Transverse colon (tissue), 4 donors: ENCODE measurements at regions not wholly inside any gene's neighbourhood (a gene's known extent, or its start where the extent isn't known, plus 50 kb on each side); places are given as distances from the start of the nearest gene placed in this dataset.

Experiments
- DNase-seq: peaks from one replicate; pipeline ENCODE4 v3.0.0-alpha.2; 2019
- H3K27ac ChIP-seq, 4 donors: fragments of 200-600 bp; sonication (generic); 2 replicates each; pipeline ENCODE4 v1.5.1; 2016 to 2018; ENCODE audit warnings: inconsistent platforms in 4 of 4
- H3K27me3 ChIP-seq: fragments of 200-600 bp; sonication (generic); 2 replicates; pipeline ENCODE4 v1.5.1; 2017; ENCODE audit warnings: inconsistent platforms
- H3K36me3 ChIP-seq, 4 donors: fragments of 200-600 bp; sonication (generic); 2 replicates each; pipeline ENCODE4 v1.5.1; 2017 to 2019; ENCODE audit warnings: inconsistent platforms in 4 of 4
- H3K4me1 ChIP-seq, 4 donors: fragments of 200-600 bp; sonication (generic); 2 replicates each; pipeline ENCODE4 v1.5.1; 2017 to 2020; ENCODE audit warnings: inconsistent platforms in 4 of 4
- H3K4me3 ChIP-seq, 4 donors: fragments of 200-600 bp; sonication (generic); 1 replicate in 1 of 4; 2 replicates in 3 of 4; pipeline versions ENCODE4 v1.5.1 to v1.6.1; 2017 to 2019; ENCODE audit warnings: inconsistent platforms in 4 of 4
- H3K9me3 ChIP-seq, 2 donors: fragments of 200-600 bp; sonication (generic); 2 replicates each; pipeline ENCODE4 v1.5.1; 2017 to 2019; ENCODE audit warnings: inconsistent platforms in 2 of 2
- EP300 ChIP-seq: sonication (generic); formaldehyde crosslinking; IDR thresholded peaks from one replicate; pipeline ENCODE4 v1.6.1; 2017; ENCODE audit warnings: antibody characterized with exemption, low read depth
- POLR2A ChIP-seq: fragments of 450-650 bp; IDR thresholded peaks from one replicate; pipeline ENCODE4 v1.6.1; 2016; ENCODE audit warnings: antibody characterized with exemption, mild to moderate bottlenecking, moderate library complexity
- POLR2AphosphoS5 ChIP-seq, 3 donors: sonication (generic); formaldehyde crosslinking; IDR thresholded peaks; one replicate each; pipeline ENCODE4 v1.6.1; 2016; ENCODE audit warnings: antibody characterized with exemption in 3 of 3
- WGBS, 2 donors: methylation state at CpG; one replicate each; pipeline ENCODE4 v1.1.5; 2018; ENCODE audit warnings: low coverage in 1 of 2; 5-methylcytosine and 5-hydroxymethylcytosine counted together
- in situ Hi-C, 4 donors: fragments of 200-750 bp; cut with MboI; loops; one replicate each; pipeline versions ENCODE4 v1.15.0 to v1.15.1; 2017; ENCODE audit warnings: low sequenced_read_pairs in 3 of 4, low pct_ligation_motif_present in 1 of 4, low pct_unique_long_range_greater_than_20kb in 1 of 4
- intact Hi-C: fragments of 100-400 bp; cut with DNase I; formaldehyde crosslinking; loops from one replicate; pipeline ENCODE4 v1.15.1; 2023; ENCODE audit warnings: low total_unique reads
- TF ChIP-seq, protein P1 (sequence below), 5 experiments: fragments of 200-600 bp in 3 of 5; fragments of 450-650 bp in 2 of 5; sonication (generic) in 3 of 5; IDR thresholded peaks; 1 replicate in 2 of 5; 2 replicates in 3 of 5; pipeline ENCODE4 v1.5.1; 2016 to 2017; ENCODE audit warnings: antibody characterized with exemption in 5 of 5, inconsistent platforms in 3 of 5, mild to moderate bottlenecking in 2 of 5, moderate library complexity in 1 of 5

DNA sequence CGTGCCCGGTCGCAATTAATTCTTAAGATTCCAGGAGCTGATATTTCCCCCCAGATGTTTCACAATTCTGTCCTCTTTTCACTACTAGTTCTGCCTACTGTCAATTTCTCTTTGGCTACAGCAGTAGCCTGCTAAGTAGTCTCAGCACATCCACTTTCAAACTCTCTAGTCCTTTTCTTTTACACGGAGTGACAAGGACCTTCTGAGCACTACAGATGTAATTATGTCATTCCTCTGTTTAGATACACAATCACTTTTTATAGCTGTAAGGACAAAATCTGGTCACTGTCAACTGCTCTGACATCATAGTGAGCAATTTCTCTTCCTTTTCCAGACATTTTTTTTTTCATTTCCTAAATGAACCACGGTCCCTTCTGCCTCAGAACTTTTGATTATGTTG is 421.7 kb upstream of the CHRM3 start:
- 8 to 55% methylated on average over 1 to 5 of the region's 5 CpGs for WGBS, 2 donors

DNA sequence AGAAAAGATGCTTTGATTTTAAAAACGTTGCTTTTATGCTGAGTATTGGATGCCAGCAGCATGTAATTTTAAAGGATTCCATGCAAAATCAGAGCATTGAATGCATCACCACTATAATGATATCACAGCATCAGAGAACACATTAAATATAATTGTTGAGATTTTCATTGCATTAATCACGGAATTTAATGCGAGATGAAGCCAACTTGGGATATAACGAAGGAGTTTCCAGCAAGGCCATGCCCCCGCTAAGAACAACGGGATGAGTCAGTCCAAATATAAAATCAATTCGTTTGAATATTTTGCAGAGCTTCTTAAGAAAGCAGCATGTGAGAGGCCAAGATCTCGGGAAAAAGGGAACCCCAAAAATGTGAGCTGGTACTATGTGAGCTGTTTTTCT is 423.4 kb upstream of the CHRM3 start:
- WGBS, 2 donors, result 81 to 88% methylated on average over 8 of the region's 8 CpGs
- intact Hi-C loops, result no loop called here
- DNase-seq, result no peak
- Histone ChIP-seq H3K27me3 (no peaks in the 10 kb centered on the region), H3K36me3 (no peaks in the 10 kb centered on the region), H3K27ac (no peak overlapping the region), H3K4me1 (no peaks in the 10 kb centered on the region), H3K4me3 (no peak overlapping the region), H3K9me3 (no peaks in the 10 kb centered on the region)
- in situ Hi-C loops, result no loop called here
- no peak for TF ChIP-seq EP300
- no peak for TF ChIP-seq POLR2A
- TF ChIP-seq, protein P1, sequence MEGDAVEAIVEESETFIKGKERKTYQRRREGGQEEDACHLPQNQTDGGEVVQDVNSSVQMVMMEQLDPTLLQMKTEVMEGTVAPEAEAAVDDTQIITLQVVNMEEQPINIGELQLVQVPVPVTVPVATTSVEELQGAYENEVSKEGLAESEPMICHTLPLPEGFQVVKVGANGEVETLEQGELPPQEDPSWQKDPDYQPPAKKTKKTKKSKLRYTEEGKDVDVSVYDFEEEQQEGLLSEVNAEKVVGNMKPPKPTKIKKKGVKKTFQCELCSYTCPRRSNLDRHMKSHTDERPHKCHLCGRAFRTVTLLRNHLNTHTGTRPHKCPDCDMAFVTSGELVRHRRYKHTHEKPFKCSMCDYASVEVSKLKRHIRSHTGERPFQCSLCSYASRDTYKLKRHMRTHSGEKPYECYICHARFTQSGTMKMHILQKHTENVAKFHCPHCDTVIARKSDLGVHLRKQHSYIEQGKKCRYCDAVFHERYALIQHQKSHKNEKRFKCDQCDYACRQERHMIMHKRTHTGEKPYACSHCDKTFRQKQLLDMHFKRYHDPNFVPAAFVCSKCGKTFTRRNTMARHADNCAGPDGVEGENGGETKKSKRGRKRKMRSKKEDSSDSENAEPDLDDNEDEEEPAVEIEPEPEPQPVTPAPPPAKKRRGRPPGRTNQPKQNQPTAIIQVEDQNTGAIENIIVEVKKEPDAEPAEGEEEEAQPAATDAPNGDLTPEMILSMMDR (IDR thresholded peaks at IDR 0.05), result no peak
- no peak for TF ChIP-seq POLR2AphosphoS5 (IDR thresholded peaks at IDR 0.05)

More for the DNA sequence above, 421.7 kb upstream of the CHRM3 start:
- DNase-seq, result no peak
- Histone ChIP-seq H3K4me3 (no peak overlapping the region), H3K9me3 (no peaks in the 10 kb centered on the region), H3K27ac (no peak overlapping the region), H3K27me3 (no peaks in the 10 kb centered on the region), H3K4me1 (no peaks in the 10 kb centered on the region), H3K36me3 (no peaks in the 10 kb centered on the region)
- intact Hi-C loops (no loop called here), in situ Hi-C loops (no loop called here)
- TF ChIP-seq, protein P1 (IDR thresholded peaks at IDR 0.05), result no peak
- TF ChIP-seq POLR2A (no peak), POLR2AphosphoS5 (IDR thresholded peaks at IDR 0.05) (no peak), EP300 (no peak)

DNA sequence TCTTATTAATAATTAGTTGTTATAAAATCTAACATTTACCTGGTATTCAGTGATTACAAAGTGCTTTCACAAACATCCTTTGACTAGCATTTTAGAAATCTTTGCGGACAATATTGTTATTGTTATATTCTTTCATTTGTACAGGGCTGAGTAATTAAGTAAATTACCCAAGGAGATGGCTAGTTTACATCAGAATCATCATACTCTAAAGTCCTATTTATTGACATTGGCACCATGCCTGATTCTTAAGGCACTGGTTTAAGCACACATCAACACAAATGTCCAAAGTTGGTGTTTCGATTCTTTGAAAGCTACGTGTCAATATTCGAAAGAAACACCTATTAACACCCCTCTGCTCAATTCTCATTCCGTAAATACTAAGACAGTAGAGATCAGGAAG is 424.6 kb upstream of the CHRM3 start:
- TF ChIP-seq POLR2A (no peak), POLR2AphosphoS5 (IDR thresholded peaks at IDR 0.05) (no peak), EP300 (no peak)
- TF ChIP-seq, protein P1 (IDR thresholded peaks at IDR 0.05), result no peak
- intact Hi-C loops, result no loop called here
- H3K27me3 ChIP-seq, result no peaks in the 10 kb centered on the region
- H3K4me1 ChIP-seq, result no peaks in the 10 kb centered on the region
- DNase-seq, result no peak
- no peaks in the 10 kb centered on the region for H3K9me3 ChIP-seq
- H3K4me3 ChIP-seq, result no peak overlapping the region
- H3K27ac ChIP-seq, result no peak overlapping the region
- in situ Hi-C loops, result no loop called here
- WGBS, 2 donors, result 66 to 73% methylated on average over 5 of the region's 5 CpGs
- no peaks in the 10 kb centered on the region for H3K36me3 ChIP-seq

DNA sequence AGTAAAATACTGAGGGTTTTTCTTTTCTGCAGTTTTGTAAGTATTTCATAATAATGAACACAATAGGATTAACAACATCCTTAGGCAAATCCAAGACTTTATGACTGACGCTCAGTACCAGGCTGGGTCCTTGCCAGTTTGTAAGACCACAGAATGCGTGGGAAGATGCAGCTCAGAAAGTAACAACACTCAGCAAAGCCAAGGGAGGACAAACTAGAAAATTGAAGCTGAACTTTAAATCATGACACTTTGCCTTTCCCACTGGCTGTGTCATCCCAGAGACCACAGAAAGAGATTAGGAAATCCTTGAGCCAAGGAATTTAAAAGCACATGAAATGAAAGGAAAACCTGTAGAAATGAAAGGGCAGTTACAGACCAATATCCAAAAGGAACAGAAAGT is 426.3 kb upstream of the CHRM3 start:
- WGBS, 2 donors, result 44 to 83% methylated on average over 1 to 2 of the region's 2 CpGs
- no peak for DNase-seq
- intact Hi-C loops, result no loop called here
- no peaks in the 10 kb centered on the region for H3K9me3 ChIP-seq
- no peak for TF ChIP-seq POLR2A
- no peak for TF ChIP-seq EP300
- no peak for TF ChIP-seq POLR2AphosphoS5 (IDR thresholded peaks at IDR 0.05)
- TF ChIP-seq, protein P1 (IDR thresholded peaks at IDR 0.05), result no peak
- no peak overlapping the region for H3K4me3 ChIP-seq
- H3K36me3 ChIP-seq, result no peaks in the 10 kb centered on the region
- no peaks in the 10 kb centered on the region for H3K27me3 ChIP-seq
- in situ Hi-C loops, result no loop called here
- no peak overlapping the region for H3K27ac ChIP-seq
- no peaks in the 10 kb centered on the region for H3K4me1 ChIP-seq
